OCI-LY7 (cell line): ENCODE measurements at regions not wholly inside any gene's neighbourhood (a gene's known extent, or its start where the extent isn't known, plus 50 kb on each side); places are given as distances from the start of the nearest gene placed in this dataset.

Experiments used
- BruUV-seq: library from RNA; stranded (reverse); fragments of 400-500 nt; replicated peaks from 2 replicates; lab custom pipeline; 2021; lab: Mats Ljungman, UMichigan
- CTCF ChIA-PET: fragments of 300-600 bp; sonication (Branson Sonifier 250); formaldehyde crosslinking; loops from one replicate; lab custom pipeline; 2022; ENCODE audit warnings: antibody characterized with exemption; ENCODE audit not compliant: unreplicated experiment; lab: Charles Lee
- POLR2A ChIA-PET: fragments of 300-600 bp; sonication (Branson Sonifier 250); formaldehyde crosslinking; loops from one replicate; lab custom pipeline; 2022; ENCODE audit warnings: antibody characterized with exemption; lab: Charles Lee
- DNase-seq: peaks from one replicate; pipeline ENCODE4 v3.0.0-alpha.2; 2015; ENCODE audit warnings: low spot score
- H2AFZ ChIP-seq: fragments of 200-600 bp; sonication (generic), shearing (Covaris generic); 2 replicates; pipeline ENCODE4 v1.6.1; 2014; ENCODE audit warnings: mild to moderate bottlenecking, antibody characterized with exemption, low read length, moderate library complexity
- H3K27ac ChIP-seq: fragments of 200-600 bp; sonication (generic); 2 replicates; pipeline ENCODE4 v1.5.1; 2014; ENCODE audit warnings: mixed run types, low read depth, mild to moderate bottlenecking, moderate library complexity, low read length, inconsistent platforms; ENCODE audit not compliant: poor library complexity, severe bottlenecking
- H3K36me3 ChIP-seq: fragments of 200-600 bp; sonication (generic); 2 replicates; pipeline ENCODE4 v1.6.1; 2014; ENCODE audit warnings: mild to moderate bottlenecking, antibody characterized with exemption, low read length, moderate library complexity, mixed read lengths; ENCODE audit not compliant: insufficient read depth
- H3K4me1 ChIP-seq: fragments of 200-600 bp; sonication (generic); 2 replicates; pipeline ENCODE4 v1.5.1; 2014; ENCODE audit warnings: mild to moderate bottlenecking, low read length; ENCODE audit not compliant: insufficient read depth, poor library complexity, severe bottlenecking
- H3K4me2 ChIP-seq: fragments of 200-600 bp; sonication (generic); 2 replicates; pipeline ENCODE4 v1.6.1; 2014; ENCODE audit warnings: mild to moderate bottlenecking, low read length
- H3K4me3 ChIP-seq: fragments of 200-600 bp; sonication (generic); 2 replicates; pipeline ENCODE4 v1.5.1; 2014; ENCODE audit warnings: mild to moderate bottlenecking, low read depth, low read length; ENCODE audit not compliant: poor library complexity, severe bottlenecking
- H3K79me2 ChIP-seq: fragments of 200-600 bp; sonication (generic); 2 replicates; pipeline ENCODE4 v1.6.1; 2016; ENCODE audit warnings: low read depth, mild to moderate bottlenecking, low read length, moderate library complexity, mixed read lengths; ENCODE audit not compliant: insufficient read depth
- H3K9me2 ChIP-seq: fragments of 200-600 bp; sonication (generic); 2 replicates; pipeline ENCODE4 v1.6.1; 2016; ENCODE audit warnings: mild to moderate bottlenecking, low read length, mixed read lengths; ENCODE audit not compliant: insufficient read depth
- H3K9me3 ChIP-seq: fragments of 200-600 bp; sonication (generic); 2 replicates; pipeline ENCODE4 v1.6.1; 2014; ENCODE audit warnings: mild to moderate bottlenecking, mixed run types, low read length, mixed read lengths
- H4K20me1 ChIP-seq: fragments of 200-600 bp; sonication (generic); 2 replicates; pipeline ENCODE4 v1.6.1; 2014; ENCODE audit warnings: mild to moderate bottlenecking, antibody characterized with exemption, low read length, moderate library complexity, mixed read lengths; ENCODE audit not compliant: insufficient read depth
- CTCF ChIP-seq: fragments of 200-600 bp; sonication (generic); conservative IDR thresholded peaks from 2 replicates; pipeline ENCODE4 v1.5.1; 2014; ENCODE audit warnings: mild to moderate bottlenecking, antibody characterized with exemption, low read length, moderate library complexity, mixed read lengths
- EZH2phosphoT487 ChIP-seq: fragments of 200-600 bp; sonication (generic); IDR thresholded peaks from 2 replicates; pipeline ENCODE4 v1.6.1; 2018; ENCODE audit warnings: low read depth, borderline replicate concordance, mild to moderate bottlenecking, mixed run types, antibody characterized with exemption, low read length, moderate library complexity, mixed read lengths
- intact Hi-C: fragments of 100-400 bp; cut with micrococcal nuclease; formaldehyde crosslinking; loops from one replicate; pipeline ENCODE4 v1.10.0; 2022; ENCODE audit not compliant: unreplicated experiment

GRCh38 chr2:7940723-7941122, 741.1 kb upstream of the ID2 start:
- H3K79me2 ChIP-seq = no peaks in the 10 kb centered on the region
- no peak for TF ChIP-seq CTCF
- TF ChIP-seq EZH2phosphoT487 = no peak
- ChIA-PET POLR2A (interaction anchor here (1.5 to 1.9 kb wide), 2 partner anchors 9 to 10 kb away, joined by 4 to 7 read pairs; no protein-coding TSS in a partner anchor), CTCF (no interaction called here)
- H3K27ac ChIP-seq = no peak overlapping the region
- no peak overlapping the region for H3K4me3 ChIP-seq
- no peaks in the 10 kb centered on the region for H3K36me3 ChIP-seq
- no peaks in the 10 kb centered on the region for H4K20me1 ChIP-seq
- no peaks in the 10 kb centered on the region for H3K9me3 ChIP-seq
- BruUV-seq = no TSS peak
- H2AFZ ChIP-seq = no peak overlapping the region
- H3K9me2 ChIP-seq = no peaks in the 10 kb centered on the region
- H3K4me1 ChIP-seq = no peaks in the 10 kb centered on the region
- intact Hi-C loops = no loop called here
- H3K4me2 ChIP-seq = no peak overlapping the region
- no peak for DNase-seq

GRCh38 chr2:7943446-7943845, 738.4 kb upstream of the ID2 start:
- Histone ChIP-seq H2AFZ (no peak overlapping the region), H3K79me2 (no peaks in the 10 kb centered on the region), H3K27ac (no peak overlapping the region), H3K4me2 (no peak overlapping the region), H3K4me1 (no peaks in the 10 kb centered on the region), H3K9me3 (no peaks in the 10 kb centered on the region), H3K4me3 (no peak overlapping the region), H3K9me2 (no peaks in the 10 kb centered on the region), H3K36me3 (no peaks in the 10 kb centered on the region), H4K20me1 (no peaks in the 10 kb centered on the region)
- DNase-seq = no peak
- BruUV-seq = no TSS peak
- ChIA-PET POLR2A (interaction anchor here (1.5 to 1.6 kb wide), 2 partner anchors 9 to 11 kb away, joined by 3 to 5 read pairs; no protein-coding TSS in a partner anchor), CTCF (no interaction called here)
- intact Hi-C loops = no loop called here
- no peak for TF ChIP-seq EZH2phosphoT487
- no peak for TF ChIP-seq CTCF

GRCh38 chr2:7945026-7945425, 736.8 kb upstream of the ID2 start:
- TF ChIP-seq EZH2phosphoT487 (no peak), CTCF (no peak)
- Histone ChIP-seq H3K9me2 (no peaks in the 10 kb centered on the region), H3K4me1 (no peaks in the 10 kb centered on the region), H3K9me3 (no peaks in the 10 kb centered on the region), H3K4me2 (no peak overlapping the region), H3K27ac (no peak overlapping the region), H3K36me3 (no peaks in the 10 kb centered on the region), H3K79me2 (no peaks in the 10 kb centered on the region), H3K4me3 (no peak overlapping the region), H2AFZ (no peak overlapping the region), H4K20me1 (no peaks in the 10 kb centered on the region)
- ChIA-PET CTCF (no interaction called here), POLR2A (interaction anchor here (1.0 to 2.7 kb wide), 2 partner anchors 9 to 11 kb away, joined by 3 to 7 read pairs; no protein-coding TSS in a partner anchor)
- intact Hi-C loops = no loop called here
- no peak for DNase-seq
- no TSS peak for BruUV-seq
